H9 (cell line): ENCODE measurements at regions not wholly inside any gene's neighbourhood (a gene's known extent, or its start where the extent isn't known, plus 50 kb on each side); places are given as distances from the start of the nearest gene placed in this dataset.

Source experiments
- DNase-seq: peaks from one replicate; pipeline ENCODE4 v3.0.0-alpha.2; 2017
- H2AFZ ChIP-seq: one replicate; pipeline ENCODE4 v1.6.1; 2013; ENCODE audit warnings: mild to moderate bottlenecking, low read length, control low read depth, moderate library complexity
- H2AK5ac ChIP-seq: 2 replicates; pipeline ENCODE4 v1.6.1; 2013; ENCODE audit warnings: low read length, control low read depth, mixed read lengths; ENCODE audit not compliant: insufficient read length
- H2BK120ac ChIP-seq: one replicate; pipeline ENCODE4 v1.6.1; 2013; ENCODE audit warnings: low read depth, mild to moderate bottlenecking, low read length, control low read depth, inconsistent platforms; ENCODE audit not compliant: poor library complexity, severe bottlenecking
- H2BK12ac ChIP-seq: 2 replicates; pipeline ENCODE4 v1.6.1; 2013; ENCODE audit warnings: low read length, control low read depth, mixed read lengths, low read depth; ENCODE audit not compliant: insufficient read length
- H2BK15ac ChIP-seq: 2 replicates; pipeline ENCODE4 v1.6.1; 2013; ENCODE audit warnings: low read depth, low read length, control low read depth
- H2BK20ac ChIP-seq: one replicate; pipeline ENCODE4 v1.6.1; 2013; ENCODE audit warnings: low read depth, mild to moderate bottlenecking, low read length, control low read depth, inconsistent platforms; ENCODE audit not compliant: poor library complexity, severe bottlenecking
- H2BK5ac ChIP-seq: 2 replicates; pipeline ENCODE4 v1.6.1; 2013; ENCODE audit warnings: low read length, control low read depth, mixed read lengths; ENCODE audit not compliant: insufficient read length
- H3K14ac ChIP-seq: 2 replicates; pipeline ENCODE4 v1.6.1; 2013; ENCODE audit warnings: low read length, control low read depth; ENCODE audit not compliant: insufficient read depth
- H3K18ac ChIP-seq: 2 replicates; pipeline ENCODE4 v1.6.1; 2013; ENCODE audit warnings: low read depth, mild to moderate bottlenecking, mixed read lengths, low read length, control low read depth; ENCODE audit not compliant: insufficient read length
- H3K23ac ChIP-seq: 2 replicates; pipeline ENCODE4 v1.6.1; 2013; ENCODE audit warnings: low read length, control low read depth, mixed read lengths, low read depth; ENCODE audit not compliant: insufficient read length
- H3K23me2 ChIP-seq: 2 replicates; pipeline ENCODE4 v1.6.1; 2013; ENCODE audit warnings: low read depth, mild to moderate bottlenecking, mixed read lengths, low read length, control low read depth; ENCODE audit not compliant: insufficient read length, poor library complexity, severe bottlenecking
- H3K27ac ChIP-seq: 2 replicates; pipeline ENCODE4 v1.5.1; 2013; ENCODE audit warnings: low read length, control low read depth, mixed read lengths, low read depth; ENCODE audit not compliant: insufficient read length
- H3K27me3 ChIP-seq: 2 replicates; pipeline ENCODE4 v1.6.1; 2013; ENCODE audit warnings: low read length, control low read depth, inconsistent platforms; ENCODE audit not compliant: insufficient read depth
- H3K4ac ChIP-seq: 2 replicates; pipeline ENCODE4 v1.6.1; 2013; ENCODE audit warnings: low read depth, mild to moderate bottlenecking, control low read depth, inconsistent platforms, low read length, moderate library complexity
- H3K4me1 ChIP-seq: 2 replicates; pipeline ENCODE4 v1.6.1; 2013; ENCODE audit warnings: low read length, control low read depth, inconsistent platforms; ENCODE audit not compliant: insufficient read depth
- H3K4me2 ChIP-seq: 2 replicates; pipeline ENCODE4 v1.6.1; 2013; ENCODE audit warnings: low read length, control low read depth, mixed read lengths; ENCODE audit not compliant: insufficient read length, insufficient read depth
- H3K56ac ChIP-seq: 2 replicates; pipeline ENCODE4 v1.6.1; 2013; ENCODE audit warnings: low read depth, mild to moderate bottlenecking, mixed read lengths, low read length, control low read depth; ENCODE audit not compliant: insufficient read length
- H3K79me1 ChIP-seq: 2 replicates; pipeline ENCODE4 v1.6.1; 2013; ENCODE audit warnings: low read depth, mild to moderate bottlenecking, moderate library complexity, low read length, control low read depth, inconsistent platforms; ENCODE audit not compliant: insufficient read depth, poor library complexity, severe bottlenecking
- H3K79me2 ChIP-seq: 2 replicates; pipeline ENCODE4 v1.6.1; 2013; ENCODE audit warnings: low read length, control low read depth, inconsistent platforms; ENCODE audit not compliant: insufficient read depth
- H3K9ac ChIP-seq: 2 replicates; pipeline ENCODE4 v1.6.1; 2013; ENCODE audit warnings: low read length, control low read depth, mixed read lengths; ENCODE audit not compliant: insufficient read length; ENCODE audit errors: extremely low read depth
- H3K9me3 ChIP-seq: one replicate; pipeline ENCODE4 v1.6.1; 2013; ENCODE audit warnings: low read depth, low read length, inconsistent platforms; ENCODE audit not compliant: control insufficient read depth
- H3T11ph ChIP-seq: one replicate; pipeline ENCODE4 v1.6.1; 2013; ENCODE audit warnings: mild to moderate bottlenecking, low read length, control low read depth, inconsistent platforms
- H4K20me1 ChIP-seq: one replicate; pipeline ENCODE4 v1.6.1; 2013; ENCODE audit not compliant: control insufficient read depth, insufficient read length, insufficient read depth
- H4K5ac ChIP-seq: 2 replicates; pipeline ENCODE4 v1.6.1; 2013; ENCODE audit warnings: low read depth, mild to moderate bottlenecking, mixed read lengths, low read length, control low read depth; ENCODE audit not compliant: insufficient read length
- H4K8ac ChIP-seq: replicated peaks from 2 replicates; pipeline ENCODE4 v1.6.1; 2013; ENCODE audit warnings: low read length, control low read depth, mixed read lengths, low read depth; ENCODE audit not compliant: insufficient read length
- H4K91ac ChIP-seq: 2 replicates; pipeline ENCODE4 v1.6.1; 2013; ENCODE audit warnings: low read depth, mild to moderate bottlenecking, moderate library complexity, mixed read lengths, low read length, control low read depth; ENCODE audit not compliant: insufficient read length
- H3K27ac Mint-ChIP-seq, 3 experiments: 2 replicates in 2 of 3; 3 replicates in 1 of 3; pipeline ENCODE4 v1.8.0; 2020 to 2021; ENCODE audit warnings: mixed read lengths in 3 of 3, mild to moderate bottlenecking in 1 of 3, moderate library complexity in 1 of 3
- H3K27me3 Mint-ChIP-seq: 2 replicates; pipeline ENCODE4 v1.8.0; 2021; ENCODE audit warnings: low read depth, mild to moderate bottlenecking, moderate library complexity, mixed read lengths
- H3K36me3 Mint-ChIP-seq, 3 experiments: 2 replicates in 2 of 3; 3 replicates in 1 of 3; pipeline ENCODE4 v1.8.0; 2020 to 2021; ENCODE audit warnings: low read depth in 3 of 3, mixed read lengths in 3 of 3; ENCODE audit not compliant: insufficient read depth in 1 of 3
- H3K4me1 Mint-ChIP-seq, 2 experiments: 2 replicates each; pipeline ENCODE4 v1.8.0; 2020; ENCODE audit warnings: mixed read lengths in 2 of 2
- H3K4me3 Mint-ChIP-seq, 2 experiments: 2 replicates in 1 of 2; 3 replicates in 1 of 2; pipeline ENCODE4 v1.8.0; 2020 to 2021; ENCODE audit warnings: mild to moderate bottlenecking in 2 of 2, mixed read lengths in 2 of 2, moderate library complexity in 1 of 2
- H3K9me3 Mint-ChIP-seq, 2 experiments: 2 replicates in 1 of 2; 3 replicates in 1 of 2; pipeline ENCODE4 v1.8.0; 2020; ENCODE audit warnings: mild to moderate bottlenecking in 2 of 2, mixed read lengths in 2 of 2, moderate library complexity in 1 of 2
- CTCF ChIP-seq: fragments of 200-600 bp; sonication (generic); conservative IDR thresholded peaks from 3 replicates; pipeline ENCODE4 v1.8.0; 2021; ENCODE audit warnings: antibody characterized with exemption, mild to moderate bottlenecking
- WGBS: extraction: QIAGEN DNeasy Blood & Tissue Kit; methylation state at CpG from one replicate; pipeline ENCODE4 v1.1.7; 2013; ENCODE audit warnings: missing lambda C conversion rate, low lambda C conversion rate, mixed read lengths; ENCODE audit not compliant: insufficient read length; ENCODE audit errors: extremely low coverage; 5-methylcytosine and 5-hydroxymethylcytosine counted together

GRCh38 chr5:37918424-37918823 lies 78.6 kb upstream of the GDNF start:
- Mint-ChIP-seq H3K27ac (no peak overlapping the region), H3K4me3 (no peak overlapping the region), H3K36me3 (no peaks in the 10 kb centered on the region), H3K27me3 (no peaks in the 10 kb centered on the region; the same call in none of the 2 replicates), H3K4me1 (peaks cover 0 to 11% of the 10 kb centered on the region in 2 experiments; a peak in 2 of 4 replicates), H3K9me3 (no peaks in the 10 kb centered on the region)
- Histone ChIP-seq H3K18ac (no peak overlapping the region), H4K91ac (no peak overlapping the region), H3K4me2 (no peak overlapping the region), H2AFZ (no peak overlapping the region), H3K27ac (no peak overlapping the region), H2BK20ac (no peak overlapping the region), H2BK120ac (no peak overlapping the region), H3K27me3 (no peaks in the 10 kb centered on the region), H3K79me2 (no peaks in the 10 kb centered on the region), H3K4me1 (no peaks in the 10 kb centered on the region), H3K9ac (no peak overlapping the region), H2BK12ac (no peak overlapping the region), H3K23ac (no peak overlapping the region), H3K23me2 (no peaks in the 10 kb centered on the region), H3K79me1 (no peaks in the 10 kb centered on the region), H2BK15ac (no peak overlapping the region), H2BK5ac (no peak overlapping the region), H3K56ac (no peak overlapping the region), H3T11ph (no peak overlapping the region), H4K8ac (no peak overlapping the region), H4K20me1 (no peaks in the 10 kb centered on the region), H4K5ac (no peak overlapping the region), H3K14ac (no peak overlapping the region), H2AK5ac (no peak overlapping the region), H3K4ac (no peak overlapping the region), H3K9me3 (no peaks in the 10 kb centered on the region)
- no peak for TF ChIP-seq CTCF
- no peak for DNase-seq
- WGBS: no CpG with 5 or more reads among the region's 1 CpG
